Tibial nerve (tissue), 4 donors: ENCODE measurements at regions not wholly inside any gene's neighbourhood (a gene's known extent, or its start where the extent isn't known, plus 50 kb on each side); places are given as distances from the start of the nearest gene placed in this dataset.

Experiments
- DNase-seq, 2 donors: peaks; one replicate each; pipeline ENCODE4 v3.0.0-alpha.2; 2019; ENCODE audit warnings: low spot score in 2 of 2
- H3K27ac ChIP-seq, 4 donors: fragments of 200-600 bp; sonication (generic) in 3 of 4; one replicate each; pipeline ENCODE4 v1.5.1; 2017 to 2019; ENCODE audit warnings: mild to moderate bottlenecking in 1 of 4
- H3K27me3 ChIP-seq, 2 donors: fragments of 200-600 bp; sonication (generic) in 1 of 2; one replicate each; pipeline versions ENCODE4 v1.5.1 to v1.6.0; 2017 to 2019
- H3K36me3 ChIP-seq, 3 donors: fragments of 200-600 bp; sonication (generic); one replicate each; pipeline ENCODE4 v1.5.1; 2018 to 2019
- H3K4me1 ChIP-seq, 4 donors: fragments of 200-600 bp; sonication (generic) in 3 of 4; one replicate each; pipeline ENCODE4 v1.5.1; 2017 to 2019
- H3K4me3 ChIP-seq, 4 donors: fragments of 200-600 bp; sonication (generic) in 3 of 4; one replicate each; pipeline ENCODE4 v1.5.1; 2017 to 2019; ENCODE audit warnings: mild to moderate bottlenecking in 1 of 4, moderate library complexity in 1 of 4
- H3K9me3 ChIP-seq, 4 donors: fragments of 200-600 bp; sonication (generic) in 3 of 4; one replicate each; pipeline ENCODE4 v1.5.1; 2017 to 2019
- EP300 ChIP-seq, 2 donors: sonication (generic); formaldehyde crosslinking; IDR thresholded peaks; one replicate each; pipeline ENCODE4 v1.6.1; 2017; ENCODE audit warnings: antibody characterized with exemption in 2 of 2, mild to moderate bottlenecking in 1 of 2
- POLR2A ChIP-seq, 2 donors: fragments of 450-650 bp; IDR thresholded peaks; one replicate each; pipeline ENCODE4 v1.6.1; 2017; ENCODE audit warnings: antibody characterized with exemption in 2 of 2, mild to moderate bottlenecking in 2 of 2, moderate library complexity in 2 of 2
- WGBS, 2 donors: methylation state at CpG; one replicate each; pipeline ENCODE4 v1.1.5; 2018; 5-methylcytosine and 5-hydroxymethylcytosine counted together
- TF ChIP-seq, protein P1 (sequence below), 5 experiments: fragments of 200-600 bp in 3 of 5; fragments of 450-650 bp in 2 of 5; sonication (generic) in 3 of 5; IDR thresholded peaks; one replicate each; pipeline ENCODE4 v1.5.1; 2016 to 2019; ENCODE audit warnings: antibody characterized with exemption in 5 of 5, mild to moderate bottlenecking in 3 of 5, moderate library complexity in 2 of 5

- DNase-seq: no peak
- Histone ChIP-seq H3K4me3 (no peak overlapping the region), H3K4me1 (no peaks in the 10 kb centered on the region), H3K27ac (no peak overlapping the region), H3K36me3 (no peaks in the 10 kb centered on the region), H3K9me3 (no peaks in the 10 kb centered on the region), H3K27me3 (no peaks in the 10 kb centered on the region)
- TF ChIP-seq EP300 (IDR thresholded peaks at IDR 0.05) (no peak), POLR2A (IDR thresholded peaks at IDR 0.05) (no peak)
- TF ChIP-seq, protein P1, sequence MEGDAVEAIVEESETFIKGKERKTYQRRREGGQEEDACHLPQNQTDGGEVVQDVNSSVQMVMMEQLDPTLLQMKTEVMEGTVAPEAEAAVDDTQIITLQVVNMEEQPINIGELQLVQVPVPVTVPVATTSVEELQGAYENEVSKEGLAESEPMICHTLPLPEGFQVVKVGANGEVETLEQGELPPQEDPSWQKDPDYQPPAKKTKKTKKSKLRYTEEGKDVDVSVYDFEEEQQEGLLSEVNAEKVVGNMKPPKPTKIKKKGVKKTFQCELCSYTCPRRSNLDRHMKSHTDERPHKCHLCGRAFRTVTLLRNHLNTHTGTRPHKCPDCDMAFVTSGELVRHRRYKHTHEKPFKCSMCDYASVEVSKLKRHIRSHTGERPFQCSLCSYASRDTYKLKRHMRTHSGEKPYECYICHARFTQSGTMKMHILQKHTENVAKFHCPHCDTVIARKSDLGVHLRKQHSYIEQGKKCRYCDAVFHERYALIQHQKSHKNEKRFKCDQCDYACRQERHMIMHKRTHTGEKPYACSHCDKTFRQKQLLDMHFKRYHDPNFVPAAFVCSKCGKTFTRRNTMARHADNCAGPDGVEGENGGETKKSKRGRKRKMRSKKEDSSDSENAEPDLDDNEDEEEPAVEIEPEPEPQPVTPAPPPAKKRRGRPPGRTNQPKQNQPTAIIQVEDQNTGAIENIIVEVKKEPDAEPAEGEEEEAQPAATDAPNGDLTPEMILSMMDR (IDR thresholded peaks at IDR 0.05): no peak
- 92% methylated on average over 4 of the region's 4 CpGs for WGBS, 2 donors
Measured at GRCh38 chr5:74082512-74083055, 456.6 kb downstream of the ARHGEF28 start.

DNA sequence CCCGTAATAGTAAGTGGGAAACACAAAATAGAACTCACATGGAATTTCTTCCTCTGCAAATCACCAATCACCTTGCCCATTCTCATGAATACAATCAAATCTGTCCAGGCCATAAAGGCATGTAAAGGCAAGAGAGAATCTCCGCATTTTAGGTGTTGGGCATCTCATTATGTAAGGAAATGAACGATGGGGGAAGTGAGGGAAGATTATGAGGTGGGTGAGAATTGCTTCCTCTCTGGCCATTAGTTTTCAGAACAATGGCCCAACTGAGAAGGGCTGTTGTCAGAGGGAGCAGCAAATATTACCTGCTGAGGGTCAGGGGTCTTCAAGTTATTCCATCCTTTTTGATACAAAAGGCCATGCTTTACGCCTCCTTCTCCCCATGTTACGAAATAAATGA is 455.1 kb downstream of the ARHGEF28 start:
- 82 to 91% methylated on average over 5 of the region's 5 CpGs for WGBS, 2 donors

DNA sequence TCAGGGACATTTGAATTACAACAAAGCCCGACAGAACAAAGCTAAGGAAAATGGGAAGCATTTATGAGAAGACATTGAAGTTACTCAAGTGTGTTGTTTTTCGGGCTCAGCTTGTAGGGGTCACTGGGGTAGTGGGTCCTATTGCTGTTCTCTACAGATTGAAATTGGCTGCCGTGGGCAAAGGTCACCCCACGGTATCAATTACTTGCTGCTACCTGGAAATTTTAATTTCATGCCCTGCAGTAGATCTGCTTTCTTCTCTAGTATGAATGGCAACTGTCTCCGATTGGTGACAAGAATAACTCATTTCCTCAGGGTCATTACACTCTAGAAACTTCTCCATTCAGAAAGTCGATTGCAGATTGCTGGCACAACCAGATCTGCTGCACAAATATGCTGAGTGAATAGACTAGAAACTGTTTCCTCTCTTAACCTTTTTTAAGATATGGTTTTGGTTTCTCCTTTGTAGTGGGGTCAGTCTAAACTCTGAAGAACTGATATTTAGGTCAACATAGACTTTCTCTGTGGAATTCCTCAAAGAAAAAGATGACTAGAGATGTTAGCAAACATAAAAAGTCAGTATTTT is 454.1 kb downstream of the ARHGEF28 start:
- H3K4me1 ChIP-seq: no peaks in the 10 kb centered on the region
- WGBS, 2 donors: 54 to 74% methylated on average over 6 of the region's 6 CpGs
- TF ChIP-seq EP300 (IDR thresholded peaks at IDR 0.05) (no peak), POLR2A (IDR thresholded peaks at IDR 0.05) (no peak)
- TF ChIP-seq, protein P1 (IDR thresholded peaks at IDR 0.05): no peak
- no peak overlapping the region for H3K27ac ChIP-seq
- H3K27me3 ChIP-seq: no peaks in the 10 kb centered on the region
- H3K9me3 ChIP-seq: no peaks in the 10 kb centered on the region
- H3K36me3 ChIP-seq: no peaks in the 10 kb centered on the region
- DNase-seq: no peak
- no peak overlapping the region for H3K4me3 ChIP-seq

More for the DNA sequence above, 455.1 kb downstream of the ARHGEF28 start:
- TF ChIP-seq POLR2A (IDR thresholded peaks at IDR 0.05) (no peak), EP300 (IDR thresholded peaks at IDR 0.05) (no peak)
- TF ChIP-seq, protein P1 (IDR thresholded peaks at IDR 0.05): no peak
- Histone ChIP-seq H3K27ac (no peak overlapping the region), H3K27me3 (no peaks in the 10 kb centered on the region), H3K36me3 (no peaks in the 10 kb centered on the region), H3K4me3 (no peak overlapping the region), H3K9me3 (no peaks in the 10 kb centered on the region), H3K4me1 (no peaks in the 10 kb centered on the region)
- no peak for DNase-seq

GRCh38 chr5:74075501-74076484 is 449.8 kb downstream of the ARHGEF28 start:
- WGBS, 2 donors: 67% methylated on average over 7 of the region's 7 CpGs
- Histone ChIP-seq H3K27ac (no peak overlapping the region), H3K36me3 (no peaks in the 10 kb centered on the region), H3K9me3 (no peaks in the 10 kb centered on the region), H3K4me3 (no peak overlapping the region), H3K4me1 (no peaks in the 10 kb centered on the region), H3K27me3 (no peaks in the 10 kb centered on the region)
- no peak for TF ChIP-seq EP300 (IDR thresholded peaks at IDR 0.05)
- no peak for TF ChIP-seq POLR2A (IDR thresholded peaks at IDR 0.05)
- TF ChIP-seq, protein P1 (IDR thresholded peaks at IDR 0.05): no peak
- no peak for DNase-seq

DNA sequence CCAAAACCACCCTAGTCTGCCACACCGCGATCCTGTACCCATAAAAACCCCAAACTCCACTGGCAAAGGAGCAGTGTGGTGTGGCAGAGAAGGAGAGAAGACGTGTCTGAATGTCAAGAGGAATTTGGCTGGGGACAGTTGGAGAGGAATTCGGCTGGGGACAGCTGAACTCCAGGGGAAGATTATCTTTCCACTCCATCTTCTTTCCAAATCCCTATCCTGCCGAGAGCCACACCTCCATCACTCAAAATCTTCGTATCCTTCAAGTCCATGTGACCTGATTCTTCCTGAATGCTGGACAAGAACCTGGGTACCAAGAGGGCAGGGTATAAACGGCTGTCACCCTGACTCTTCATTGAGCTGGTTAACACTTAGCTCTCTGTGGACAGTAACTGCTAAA is 448.1 kb downstream of the ARHGEF28 start:
- no peak overlapping the region for H3K4me3 ChIP-seq
- H3K9me3 ChIP-seq: no peaks in the 10 kb centered on the region
- no peaks in the 10 kb centered on the region for H3K4me1 ChIP-seq
- H3K27ac ChIP-seq: no peak overlapping the region
- H3K36me3 ChIP-seq: no peaks in the 10 kb centered on the region
- 84 to 90% methylated on average over 7 of the region's 7 CpGs for WGBS, 2 donors
- no peak for DNase-seq
- TF ChIP-seq EP300 (IDR thresholded peaks at IDR 0.05) (no peak), POLR2A (IDR thresholded peaks at IDR 0.05) (no peak)
- TF ChIP-seq, protein P1 (IDR thresholded peaks at IDR 0.05): no peak
- no peaks in the 10 kb centered on the region for H3K27me3 ChIP-seq
